ENCODE measurements at regions not wholly inside any gene's neighbourhood (a gene's known extent, or its start where the extent isn't known, plus 50 kb on each side); places are given as distances from the start of the nearest gene placed in this dataset.
A peak's percentile ranks its signal among the peaks of the same experiment; 100 is the strongest.

DNA sequence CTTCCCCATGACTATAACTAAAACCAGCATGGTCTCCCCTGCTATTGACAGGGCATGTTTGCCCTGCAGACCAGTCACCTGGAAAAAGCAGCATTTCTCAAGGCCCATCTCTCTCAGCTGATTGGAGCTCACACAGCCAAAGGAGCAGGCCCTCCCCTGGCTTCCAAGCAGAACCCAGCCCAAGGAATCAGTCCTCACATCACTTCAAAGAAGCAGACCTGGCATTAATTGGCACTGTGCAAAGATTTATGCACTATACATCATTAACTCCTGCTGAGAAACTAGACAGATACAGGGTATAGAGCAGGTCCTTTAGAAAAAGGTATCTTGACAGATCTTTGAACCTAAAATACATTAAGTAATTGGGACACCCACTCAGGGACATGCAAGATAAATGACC lies 323.8 kb upstream of the PPP2R3A start:
- DNase-seq = no peak
- intact Hi-C loops (cut with DNase I) = no loop called here

DNA sequence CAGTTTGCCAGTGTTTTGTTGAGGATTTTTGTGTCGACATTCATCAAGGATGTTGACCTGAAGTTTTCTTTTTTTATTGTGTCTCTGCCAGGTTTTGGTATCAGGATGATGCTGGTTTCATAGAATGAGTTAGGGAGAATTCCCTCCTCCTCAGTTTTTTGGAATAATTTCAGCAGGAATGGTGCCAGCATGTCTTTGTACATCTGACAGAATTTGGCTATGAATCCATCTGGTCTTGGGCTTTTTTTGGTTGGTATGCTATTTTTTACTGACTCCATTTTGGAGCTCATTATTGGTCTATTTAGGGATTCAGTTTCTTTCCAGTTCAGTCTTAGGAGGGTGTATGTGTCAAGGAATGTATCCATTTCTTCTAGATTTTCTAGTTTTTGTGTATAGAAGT lies 320.0 kb upstream of the PPP2R3A start:
- no peaks in the 10 kb centered on the region for H3K27me3 ChIP-seq
- DNase-seq = no peak
- H3K4me1 ChIP-seq = peaks cover 0 to 8% of the 10 kb centered on the region in 2 donors
- intact Hi-C loops (cut with DNase I) = no loop called here
- WGBS, 2 donors = 75 to 92% methylated on average over 1 of the region's 1 CpG
- TF ChIP-seq, protein P1, sequence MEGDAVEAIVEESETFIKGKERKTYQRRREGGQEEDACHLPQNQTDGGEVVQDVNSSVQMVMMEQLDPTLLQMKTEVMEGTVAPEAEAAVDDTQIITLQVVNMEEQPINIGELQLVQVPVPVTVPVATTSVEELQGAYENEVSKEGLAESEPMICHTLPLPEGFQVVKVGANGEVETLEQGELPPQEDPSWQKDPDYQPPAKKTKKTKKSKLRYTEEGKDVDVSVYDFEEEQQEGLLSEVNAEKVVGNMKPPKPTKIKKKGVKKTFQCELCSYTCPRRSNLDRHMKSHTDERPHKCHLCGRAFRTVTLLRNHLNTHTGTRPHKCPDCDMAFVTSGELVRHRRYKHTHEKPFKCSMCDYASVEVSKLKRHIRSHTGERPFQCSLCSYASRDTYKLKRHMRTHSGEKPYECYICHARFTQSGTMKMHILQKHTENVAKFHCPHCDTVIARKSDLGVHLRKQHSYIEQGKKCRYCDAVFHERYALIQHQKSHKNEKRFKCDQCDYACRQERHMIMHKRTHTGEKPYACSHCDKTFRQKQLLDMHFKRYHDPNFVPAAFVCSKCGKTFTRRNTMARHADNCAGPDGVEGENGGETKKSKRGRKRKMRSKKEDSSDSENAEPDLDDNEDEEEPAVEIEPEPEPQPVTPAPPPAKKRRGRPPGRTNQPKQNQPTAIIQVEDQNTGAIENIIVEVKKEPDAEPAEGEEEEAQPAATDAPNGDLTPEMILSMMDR (IDR thresholded peaks at IDR 0.05) = no peak
- TF ChIP-seq POLR2A (IDR thresholded peaks at IDR 0.05) = no peak
- H3K9me3 ChIP-seq = no peaks in the 10 kb centered on the region
- no peaks in the 10 kb centered on the region for H3K36me3 ChIP-seq
- no peak overlapping the region for H3K4me3 ChIP-seq (replicated peaks in 1 of 3)
- H3K27ac ChIP-seq = no peak overlapping the region

More for the DNA sequence above, 323.8 kb upstream of the PPP2R3A start:
- Histone ChIP-seq H3K4me3 (replicated peaks in 1 of 3) (no peak overlapping the region), H3K36me3 (no peaks in the 10 kb centered on the region), H3K27me3 (no peaks in the 10 kb centered on the region), H3K27ac (no peak overlapping the region), H3K9me3 (no peaks in the 10 kb centered on the region), H3K4me1 (no peaks in the 10 kb centered on the region)
- TF ChIP-seq POLR2A (IDR thresholded peaks at IDR 0.05) = no peak
- TF ChIP-seq, protein P1 (IDR thresholded peaks at IDR 0.05) = no peak

DNA sequence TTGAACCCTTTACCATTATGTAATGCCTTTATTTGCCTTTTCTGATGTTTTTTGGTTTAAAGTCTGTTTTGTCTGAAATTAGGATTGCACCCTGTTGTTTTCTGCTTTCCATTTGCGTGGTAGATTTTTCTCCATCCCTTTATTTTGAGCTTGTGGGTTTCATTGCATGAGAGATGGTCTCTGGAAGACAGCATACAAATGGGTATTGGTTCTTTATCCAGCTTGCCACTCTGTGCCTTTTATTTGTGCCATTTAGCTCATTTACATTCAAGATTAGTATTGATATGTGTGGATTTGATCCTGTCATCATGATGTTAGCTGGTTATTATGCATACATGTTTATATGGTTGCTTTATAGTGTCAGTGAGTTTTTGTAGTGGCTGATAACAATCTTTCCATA lies 318.7 kb upstream of the PPP2R3A start:
- H3K27ac ChIP-seq = no peak overlapping the region
- WGBS, 2 donors = 71 to 86% methylated on average over 1 of the region's 1 CpG
- TF ChIP-seq, protein P1 (IDR thresholded peaks at IDR 0.05) = no peak
- no peak for TF ChIP-seq POLR2A (IDR thresholded peaks at IDR 0.05)
- intact Hi-C loops (cut with DNase I) = no loop called here
- no peak for DNase-seq
- no peaks in the 10 kb centered on the region for H3K36me3 ChIP-seq
- H3K9me3 ChIP-seq = no peaks in the 10 kb centered on the region
- H3K27me3 ChIP-seq = no peaks in the 10 kb centered on the region
- peaks cover 0 to 8% of the 10 kb centered on the region in 2 donors for H3K4me1 ChIP-seq
- H3K4me3 ChIP-seq (replicated peaks in 1 of 3) = no peak overlapping the region

GRCh38 chr3:135649361-135649760 lies 316.2 kb upstream of the PPP2R3A start:
- H3K27ac ChIP-seq = no peak overlapping the region
- TF ChIP-seq, protein P1 (IDR thresholded peaks at IDR 0.05) = no peak
- TF ChIP-seq POLR2A (IDR thresholded peaks at IDR 0.05) = no peak
- peaks cover 0 to 8% of the 10 kb centered on the region in 2 donors for H3K4me1 ChIP-seq
- H3K36me3 ChIP-seq = no peaks in the 10 kb centered on the region
- peak; percentile 55 to 59 for DNase-seq
- H3K9me3 ChIP-seq = no peaks in the 10 kb centered on the region
- 10 to 29% methylated on average over 2 of the region's 2 CpGs for WGBS, 2 donors
- no peaks in the 10 kb centered on the region for H3K27me3 ChIP-seq
- no peak overlapping the region for H3K4me3 ChIP-seq (replicated peaks in 1 of 3)
- intact Hi-C loops (cut with DNase I) = no loop called here

- Histone ChIP-seq H3K27me3 (no peaks in the 10 kb centered on the region), H3K4me1 (peaks cover 0 to 8% of the 10 kb centered on the region in 2 donors), H3K27ac (no peak overlapping the region), H3K4me3 (replicated peaks in 1 of 3) (no peak overlapping the region), H3K9me3 (no peaks in the 10 kb centered on the region), H3K36me3 (no peaks in the 10 kb centered on the region)
- no peak for TF ChIP-seq POLR2A (IDR thresholded peaks at IDR 0.05)
- TF ChIP-seq, protein P1 (IDR thresholded peaks at IDR 0.05) = no peak
- DNase-seq = no peak
- 45 to 69% methylated on average over 1 of the region's 1 CpG for WGBS, 2 donors
- intact Hi-C loops (cut with DNase I) = no loop called here
These were observed 315.2 kb upstream of the PPP2R3A start for GRCh38 chr3:135650309-135650708.
